Ascending aorta (tissue), 2 donors: ENCODE measurements at regions not wholly inside any gene's neighbourhood (a gene's known extent, or its start where the extent isn't known, plus 50 kb on each side); places are given as distances from the start of the nearest gene placed in this dataset.

Experiments used
- DNase-seq, 2 donors: peaks; one replicate each; pipeline ENCODE4 v3.0.0-alpha.2; 2019; ENCODE audit warnings: low spot score in 2 of 2
- H3K27ac ChIP-seq, 2 donors: fragments of 200-600 bp; sonication (generic); one replicate each; pipeline ENCODE4 v1.5.1; 2016 to 2017; ENCODE audit warnings: mild to moderate bottlenecking in 1 of 2
- H3K27me3 ChIP-seq: fragments of 200-600 bp; sonication (generic); one replicate; pipeline ENCODE4 v1.5.1; 2017
- H3K36me3 ChIP-seq, 2 donors: fragments of 200-600 bp; sonication (generic); one replicate each; pipeline ENCODE4 v1.5.1; 2016
- H3K4me1 ChIP-seq, 2 donors: fragments of 200-600 bp; sonication (generic); one replicate each; pipeline ENCODE4 v1.5.1; 2016 to 2017; ENCODE audit warnings: mild to moderate bottlenecking in 1 of 2
- H3K4me3 ChIP-seq, 2 donors: fragments of 200-600 bp; sonication (generic); one replicate each; pipeline ENCODE4 v1.5.1; 2016 to 2017; ENCODE audit warnings: mild to moderate bottlenecking in 1 of 2
- H3K9me3 ChIP-seq, 2 donors: fragments of 200-600 bp; sonication (generic); one replicate each; pipeline ENCODE4 v1.5.1; 2016
- CTCF ChIP-seq, 3 experiments: fragments of 200-600 bp in 2 of 3; fragments of 450-650 bp in 1 of 3; sonication (generic) in 2 of 3; IDR thresholded peaks; one replicate each; pipeline ENCODE4 v1.5.1; 2016 to 2019; ENCODE audit warnings: antibody characterized with exemption in 3 of 3, mild to moderate bottlenecking in 1 of 3, moderate library complexity in 1 of 3
- intact Hi-C: fragments of 100-400 bp; cut with DNase I; formaldehyde crosslinking; loops from one replicate; pipeline ENCODE4 v1.15.1; 2023

GRCh38 chr4:36891971-36892370 lies 352.6 kb upstream of the NWD2 start:
- TF ChIP-seq CTCF (IDR thresholded peaks at IDR 0.05) = no peak
- intact Hi-C loops = no loop called here

GRCh38 chr4:36900446-36900987 lies 344.0 kb upstream of the NWD2 start:
- no peak overlapping the region for H3K4me3 ChIP-seq
- H3K36me3 ChIP-seq = no peaks in the 10 kb centered on the region
- no peaks in the 10 kb centered on the region for H3K4me1 ChIP-seq
- no peak overlapping the region for H3K27ac ChIP-seq
- H3K9me3 ChIP-seq = no peaks in the 10 kb centered on the region
- no peak for DNase-seq
- intact Hi-C loops = no loop called here
- H3K27me3 ChIP-seq = no peaks in the 10 kb centered on the region
- no peak for TF ChIP-seq CTCF (IDR thresholded peaks at IDR 0.05)

More at GRCh38 chr4:36891971-36892370, 352.6 kb upstream of the NWD2 start:
- H3K4me1 ChIP-seq = no peaks in the 10 kb centered on the region
- no peak overlapping the region for H3K4me3 ChIP-seq
- no peaks in the 10 kb centered on the region for H3K9me3 ChIP-seq
- H3K27ac ChIP-seq = no peak overlapping the region
- DNase-seq = no peak
- H3K36me3 ChIP-seq = no peaks in the 10 kb centered on the region
- no peaks in the 10 kb centered on the region for H3K27me3 ChIP-seq

- H3K36me3 ChIP-seq = no peaks in the 10 kb centered on the region
These were observed 339.7 kb upstream of the NWD2 start for GRCh38 chr4:36904823-36905222.

GRCh38 chr4:36914106-36914505 lies 330.4 kb upstream of the NWD2 start:
- H3K27ac ChIP-seq = no peak overlapping the region
- intact Hi-C loops = no loop called here
- no peak overlapping the region for H3K4me3 ChIP-seq
- H3K27me3 ChIP-seq = no peaks in the 10 kb centered on the region
- TF ChIP-seq CTCF (IDR thresholded peaks at IDR 0.05) = no peak
- H3K36me3 ChIP-seq = no peaks in the 10 kb centered on the region
- no peaks in the 10 kb centered on the region for H3K4me1 ChIP-seq
- H3K9me3 ChIP-seq = no peaks in the 10 kb centered on the region
- DNase-seq = no peak

More at GRCh38 chr4:36904823-36905222, 339.7 kb upstream of the NWD2 start:
- H3K4me1 ChIP-seq = no peaks in the 10 kb centered on the region
- H3K27me3 ChIP-seq = no peaks in the 10 kb centered on the region
- TF ChIP-seq CTCF (IDR thresholded peaks at IDR 0.05) = no peak
- DNase-seq = no peak
- no peak overlapping the region for H3K27ac ChIP-seq
- intact Hi-C loops = no loop called here
- H3K4me3 ChIP-seq = no peak overlapping the region
- H3K9me3 ChIP-seq = no peaks in the 10 kb centered on the region

- intact Hi-C loops = no loop called here
- Histone ChIP-seq H3K4me1 (no peaks in the 10 kb centered on the region), H3K27ac (no peak overlapping the region), H3K36me3 (no peaks in the 10 kb centered on the region), H3K9me3 (no peaks in the 10 kb centered on the region), H3K27me3 (no peaks in the 10 kb centered on the region), H3K4me3 (no peak overlapping the region)
- no peak for DNase-seq
- no peak for TF ChIP-seq CTCF (IDR thresholded peaks at IDR 0.05)
These were observed 328.8 kb upstream of the NWD2 start for GRCh38 chr4:36915717-36916116.

GRCh38 chr4:36917413-36917812 lies 327.1 kb upstream of the NWD2 start:
- no peak for DNase-seq
- no peak for TF ChIP-seq CTCF (IDR thresholded peaks at IDR 0.05)
- intact Hi-C loops = no loop called here
- no peaks in the 10 kb centered on the region for H3K27me3 ChIP-seq
- H3K27ac ChIP-seq = no peak overlapping the region
- no peak overlapping the region for H3K4me3 ChIP-seq
- no peaks in the 10 kb centered on the region for H3K36me3 ChIP-seq
- H3K9me3 ChIP-seq = no peaks in the 10 kb centered on the region
- no peaks in the 10 kb centered on the region for H3K4me1 ChIP-seq
